Aorta (tissue), 5 donors: ENCODE measurements at regions not wholly inside any gene's neighbourhood (a gene's known extent, or its start where the extent isn't known, plus 50 kb on each side); places are given as distances from the start of the nearest gene placed in this dataset.

Source experiments
- ATAC-seq: fragments of 200-7000 bp; cut with Tn5 transposase; one replicate; pipeline ENCODE4 v1.9.1; 2022; ENCODE audit warnings: moderate library complexity; ENCODE audit not compliant: low FRiP score
- DNase-seq, 2 donors: peaks; one replicate each; pipeline ENCODE4 v3.0.0-alpha.2; 2020
- H3K27ac ChIP-seq, 2 donors: one replicate each; pipeline ENCODE4 v1.5.1; 2013; ENCODE audit warnings: low read length in 2 of 2, mild to moderate bottlenecking in 2 of 2, moderate library complexity in 2 of 2, control low read depth in 1 of 2, inconsistent platforms in 1 of 2, low read depth in 1 of 2
- H3K27me3 ChIP-seq, 2 donors: one replicate each; pipeline ENCODE4 v1.6.1; 2013; ENCODE audit warnings: control low read depth in 1 of 2, low read length in 1 of 2, mild to moderate bottlenecking in 1 of 2, moderate library complexity in 1 of 2; ENCODE audit not compliant: insufficient read depth in 2 of 2, control insufficient read depth in 1 of 2
- H3K36me3 ChIP-seq, 2 donors: one replicate each; pipeline ENCODE4 v1.6.1; 2013; ENCODE audit warnings: control low read depth in 1 of 2, low read length in 1 of 2, mild to moderate bottlenecking in 1 of 2; ENCODE audit not compliant: insufficient read depth in 2 of 2, control insufficient read depth in 1 of 2
- H3K4me1 ChIP-seq, 2 donors: one replicate each; pipeline ENCODE4 v1.6.1; 2013; ENCODE audit warnings: low read length in 2 of 2, control low read depth in 1 of 2, mild to moderate bottlenecking in 1 of 2, moderate library complexity in 1 of 2; ENCODE audit not compliant: insufficient read depth in 2 of 2, control insufficient read depth in 1 of 2
- H3K4me3 ChIP-seq, 2 donors: one replicate each; pipeline ENCODE4 v1.5.1; 2013; ENCODE audit warnings: low read length in 2 of 2, control low read depth in 1 of 2, mild to moderate bottlenecking in 1 of 2
- H3K9me3 ChIP-seq: one replicate; pipeline ENCODE4 v1.6.1; 2013; ENCODE audit warnings: mild to moderate bottlenecking, low read length; ENCODE audit not compliant: control insufficient read depth
- WGBS, 2 donors: extraction: QIAGEN DNeasy Blood & Tissue Kit; methylation state at CpG; one replicate each; pipeline ENCODE4 v1.1.7; 2013; 5-methylcytosine and 5-hydroxymethylcytosine counted together
- intact Hi-C, 2 donors: fragments of 100-400 bp; cut with DNase I; formaldehyde crosslinking; loops; one replicate each; pipeline versions ENCODE4 v1.14.2 to v1.15.0; 2022
- donor health status: healthy with polysubstance abuse.
- donor health status: Bipolar disorder and iron deficiency.
- donor health status: DM: no; HTN: no; CAD: no.
- donor health status: DM: no; HTN: no; CAD: no.
- donor health status: DM: yes; HTN: yes; CAD: no.

- DNase-seq (no peak), ATAC-seq (no peak)
- Histone ChIP-seq H3K27ac (no peak overlapping the region), H3K4me1 (peaks cover 0 to 3% of the 10 kb centered on the region in 2 donors), H3K4me3 (no peak overlapping the region), H3K9me3 (no peaks in the 10 kb centered on the region), H3K36me3 (no peaks in the 10 kb centered on the region), H3K27me3 (no peaks in the 10 kb centered on the region)
- intact Hi-C loops: no loop called here
- 90 to 93% methylated on average over 1 of the region's 1 CpG for WGBS, 2 donors
These were observed 160.6 kb upstream of the COL21A1 start for GRCh38 chr6:56407883-56408410.

GRCh38 chr6:56406276-56407269 is 159.2 kb upstream of the COL21A1 start:
- no peak overlapping the region for H3K4me3 ChIP-seq
- DNase-seq (no peak), ATAC-seq (no peak)
- intact Hi-C loops: no loop called here
- WGBS, 2 donors: 96 to 97% methylated on average over 3 of the region's 3 CpGs
- no peaks in the 10 kb centered on the region for H3K27me3 ChIP-seq
- no peaks in the 10 kb centered on the region for H3K36me3 ChIP-seq
- H3K9me3 ChIP-seq: no peaks in the 10 kb centered on the region
- no peak overlapping the region for H3K27ac ChIP-seq
- peaks cover 0 to 3% of the 10 kb centered on the region in 2 donors for H3K4me1 ChIP-seq

GRCh38 chr6:56404599-56404998 is 157.2 kb upstream of the COL21A1 start:
- no peak overlapping the region for H3K4me3 ChIP-seq
- 90% methylated on average over 2 of the region's 2 CpGs for WGBS, 2 donors
- no peaks in the 10 kb centered on the region for H3K27me3 ChIP-seq
- intact Hi-C loops: no loop called here
- no peak for DNase-seq
- peaks cover 0 to 3% of the 10 kb centered on the region in 2 donors for H3K4me1 ChIP-seq
- no peaks in the 10 kb centered on the region for H3K36me3 ChIP-seq
- H3K9me3 ChIP-seq: no peaks in the 10 kb centered on the region
- H3K27ac ChIP-seq: no peak overlapping the region
- ATAC-seq: no peak

GRCh38 chr6:56403745-56404144 is 156.4 kb upstream of the COL21A1 start:
- DNase-seq: no peak
- Histone ChIP-seq H3K27ac (no peak overlapping the region), H3K9me3 (no peaks in the 10 kb centered on the region), H3K4me1 (peaks cover 0 to 3% of the 10 kb centered on the region in 2 donors), H3K4me3 (no peak overlapping the region), H3K36me3 (no peaks in the 10 kb centered on the region), H3K27me3 (no peaks in the 10 kb centered on the region)
- no peak for ATAC-seq
- WGBS, 2 donors: 4 to 7% methylated on average over 2 of the region's 2 CpGs
- intact Hi-C loops: no loop called here

DNA sequence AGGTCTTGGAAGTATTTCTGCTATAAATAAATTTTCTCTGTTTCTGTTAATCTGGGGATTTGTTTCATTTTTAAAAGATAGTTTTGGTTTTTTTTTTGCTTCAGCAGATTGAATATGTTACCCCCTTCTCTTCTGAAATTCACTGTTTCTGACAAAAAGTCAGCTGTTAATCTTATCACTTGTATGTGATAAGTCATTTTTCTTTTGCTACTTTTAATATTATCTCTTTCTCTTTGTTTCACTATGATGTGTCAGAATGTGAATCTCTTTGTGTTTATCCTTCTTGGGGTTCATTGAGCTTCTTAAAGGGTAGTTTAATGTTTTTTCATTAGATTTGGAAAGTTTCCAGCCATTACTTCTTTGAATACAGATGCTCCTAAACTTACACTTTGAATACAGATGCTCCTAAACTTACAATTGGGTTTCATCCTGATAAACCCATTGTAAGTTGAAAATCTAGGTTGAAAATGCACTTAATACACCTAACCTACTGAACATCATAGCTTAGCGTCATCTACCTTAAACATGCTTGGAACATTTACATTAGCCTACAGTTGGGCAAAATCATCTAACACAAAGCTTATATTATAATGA is 154.2 kb upstream of the COL21A1 start:
- no peak for ATAC-seq
- Histone ChIP-seq H3K27me3 (no peaks in the 10 kb centered on the region), H3K9me3 (no peaks in the 10 kb centered on the region), H3K27ac (no peak overlapping the region), H3K4me1 (peaks cover 0 to 3% of the 10 kb centered on the region in 2 donors), H3K4me3 (no peak overlapping the region), H3K36me3 (no peaks in the 10 kb centered on the region)
- 98 to 100% methylated on average over 1 of the region's 1 CpG for WGBS, 2 donors
- intact Hi-C loops: no loop called here
- no peak for DNase-seq

GRCh38 chr6:56400273-56400672 is 152.9 kb upstream of the COL21A1 start:
- DNase-seq (no peak), ATAC-seq (no peak)
- H3K27ac ChIP-seq: no peak overlapping the region
- intact Hi-C loops: no loop called here
- H3K36me3 ChIP-seq: no peaks in the 10 kb centered on the region
- H3K4me3 ChIP-seq: no peak overlapping the region
- no peaks in the 10 kb centered on the region for H3K9me3 ChIP-seq
- H3K27me3 ChIP-seq: no peaks in the 10 kb centered on the region
- WGBS, 2 donors: 84 to 86% methylated on average over 4 of the region's 4 CpGs
- peaks cover 0 to 3% of the 10 kb centered on the region in 2 donors for H3K4me1 ChIP-seq

GRCh38 chr6:56399672-56400263 is 152.4 kb upstream of the COL21A1 start:
- Histone ChIP-seq H3K4me3 (no peak overlapping the region), H3K27ac (no peak overlapping the region), H3K27me3 (no peaks in the 10 kb centered on the region), H3K36me3 (no peaks in the 10 kb centered on the region), H3K4me1 (peaks cover 0 to 3% of the 10 kb centered on the region in 2 donors), H3K9me3 (no peaks in the 10 kb centered on the region)
- ATAC-seq: no peak
- intact Hi-C loops: no loop called here
- WGBS, 2 donors: 88 to 92% methylated on average over 10 of the region's 10 CpGs
- no peak for DNase-seq

DNA sequence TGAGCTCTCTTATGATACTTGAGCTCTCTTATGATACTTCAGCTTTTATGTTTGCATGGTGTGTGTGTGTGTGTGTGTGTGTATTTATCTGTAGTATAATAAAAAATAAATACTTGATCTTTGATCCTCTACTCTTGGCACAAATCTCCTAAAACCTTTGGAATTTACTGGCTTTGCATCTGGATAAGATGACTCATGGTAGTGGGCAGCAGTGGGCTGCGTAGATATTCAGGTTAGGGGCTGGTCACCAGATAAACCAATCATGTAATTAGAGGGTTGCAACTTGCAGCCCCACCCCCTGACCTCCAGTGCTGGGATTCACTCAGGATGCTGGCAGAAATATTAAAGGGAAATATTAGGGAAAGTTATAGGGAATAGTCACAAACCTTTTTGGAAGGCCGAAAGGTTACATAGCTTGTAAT is 151.9 kb upstream of the COL21A1 start:
- no peaks in the 10 kb centered on the region for H3K9me3 ChIP-seq
- peaks cover 0 to 3% of the 10 kb centered on the region in 2 donors for H3K4me1 ChIP-seq
- H3K36me3 ChIP-seq: no peaks in the 10 kb centered on the region
- no peak overlapping the region for H3K27ac ChIP-seq
- 68 to 73% methylated on average over 2 of the region's 2 CpGs for WGBS, 2 donors
- no peak overlapping the region for H3K4me3 ChIP-seq
- intact Hi-C loops: no loop called here
- DNase-seq (no peak), ATAC-seq (no peak)
- no peaks in the 10 kb centered on the region for H3K27me3 ChIP-seq
